Dendritic cell treated with granulocyte-macrophage colony-stimulating factor and Interleukin-4, amounts not matched to agents 40 ng/mL and 50 ng/mL, for 4 days (primary cell): ENCODE measurements at regions not wholly inside any gene's neighbourhood (a gene's known extent, or its start where the extent isn't known, plus 50 kb on each side); places are given as distances from the start of the nearest gene placed in this dataset.

Experiments
- H3K27ac Mint-ChIP-seq: one replicate; pipeline ENCODE4 v1.8.0; 2022; ENCODE audit warnings: mild to moderate bottlenecking, mixed read lengths
- H3K27me3 Mint-ChIP-seq: one replicate; pipeline ENCODE4 v1.8.0; 2022; ENCODE audit warnings: mild to moderate bottlenecking, mixed read lengths
- H3K36me3 Mint-ChIP-seq: one replicate; pipeline ENCODE4 v1.8.0; 2022; ENCODE audit warnings: low read depth, mixed read lengths
- H3K4me1 Mint-ChIP-seq: one replicate; pipeline ENCODE4 v1.8.0; 2022; ENCODE audit warnings: low read depth, mixed read lengths
- H3K4me3 Mint-ChIP-seq: one replicate; pipeline ENCODE4 v1.8.0; 2022; ENCODE audit warnings: mild to moderate bottlenecking, moderate library complexity, mixed read lengths
- H3K9me3 Mint-ChIP-seq: one replicate; pipeline ENCODE4 v1.8.0; 2022; ENCODE audit warnings: mixed read lengths
- intact Hi-C: fragments of 100-400 bp; cut with micrococcal nuclease; formaldehyde crosslinking; loops from one replicate; pipeline ENCODE4 v1.15.0; 2022

DNA sequence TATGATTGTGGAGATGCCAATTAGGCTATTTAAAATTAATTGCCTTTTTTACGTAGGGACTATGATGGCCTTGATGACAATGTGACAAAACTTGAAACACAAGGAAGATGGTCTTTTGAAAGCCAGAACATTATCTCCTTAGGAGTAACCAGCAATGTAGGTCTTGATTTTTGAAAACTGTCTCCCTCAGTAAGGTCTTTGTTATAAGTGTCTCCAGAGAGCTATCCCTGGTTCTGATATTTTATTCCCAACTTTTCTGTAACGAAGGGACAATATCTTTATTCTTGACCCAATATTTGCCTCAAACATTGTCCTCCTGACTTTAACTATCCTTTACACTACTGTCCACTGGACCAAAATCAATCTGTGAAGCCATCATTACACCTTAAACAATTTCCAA, 493.2 kb downstream of the CCDC85A start:
- Mint-ChIP-seq H3K36me3 (no peaks in the 10 kb centered on the region), H3K27ac (no peak overlapping the region), H3K9me3 (peaks cover 28% of the 10 kb centered on the region), H3K27me3 (no peaks in the 10 kb centered on the region), H3K4me1 (no peaks in the 10 kb centered on the region), H3K4me3 (no peak overlapping the region)
- intact Hi-C loops: no loop called here

DNA sequence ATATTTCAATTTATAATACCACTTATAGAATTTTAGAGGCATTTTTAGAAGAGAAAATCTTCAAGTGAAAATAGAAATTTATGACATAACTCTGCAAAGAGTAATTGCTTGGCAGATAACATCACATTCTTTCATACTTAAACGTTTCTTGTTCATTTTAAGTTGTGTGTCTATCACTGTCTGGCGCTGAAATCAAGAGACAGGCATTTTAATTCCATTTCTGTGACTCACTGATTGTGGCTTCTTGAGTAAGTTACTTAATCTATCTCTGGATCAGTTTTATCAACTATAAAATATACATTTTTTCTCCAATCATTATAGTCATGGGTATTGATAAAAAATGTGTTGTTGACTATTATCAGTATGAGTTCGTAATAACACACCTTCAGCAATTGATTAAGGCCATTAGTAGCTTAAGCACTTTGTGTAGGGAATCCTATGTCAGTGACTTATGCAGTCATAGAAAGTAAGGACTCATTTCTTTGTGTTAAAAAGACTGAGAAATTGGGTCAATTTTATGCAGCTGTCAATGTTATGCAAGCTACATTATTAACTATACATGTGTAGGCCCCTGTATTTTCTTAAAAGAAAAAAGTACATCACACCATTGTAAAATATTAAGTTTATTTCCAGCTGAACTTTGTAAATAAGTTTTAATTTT, 497.3 kb downstream of the CCDC85A start:
- no peaks in the 10 kb centered on the region for H3K4me1 Mint-ChIP-seq
- H3K27ac Mint-ChIP-seq: no peak overlapping the region
- intact Hi-C loops: no loop called here
- H3K9me3 Mint-ChIP-seq: peaks cover 15% of the 10 kb centered on the region
- no peaks in the 10 kb centered on the region for H3K27me3 Mint-ChIP-seq
- H3K4me3 Mint-ChIP-seq: no peak overlapping the region
- no peaks in the 10 kb centered on the region for H3K36me3 Mint-ChIP-seq

DNA sequence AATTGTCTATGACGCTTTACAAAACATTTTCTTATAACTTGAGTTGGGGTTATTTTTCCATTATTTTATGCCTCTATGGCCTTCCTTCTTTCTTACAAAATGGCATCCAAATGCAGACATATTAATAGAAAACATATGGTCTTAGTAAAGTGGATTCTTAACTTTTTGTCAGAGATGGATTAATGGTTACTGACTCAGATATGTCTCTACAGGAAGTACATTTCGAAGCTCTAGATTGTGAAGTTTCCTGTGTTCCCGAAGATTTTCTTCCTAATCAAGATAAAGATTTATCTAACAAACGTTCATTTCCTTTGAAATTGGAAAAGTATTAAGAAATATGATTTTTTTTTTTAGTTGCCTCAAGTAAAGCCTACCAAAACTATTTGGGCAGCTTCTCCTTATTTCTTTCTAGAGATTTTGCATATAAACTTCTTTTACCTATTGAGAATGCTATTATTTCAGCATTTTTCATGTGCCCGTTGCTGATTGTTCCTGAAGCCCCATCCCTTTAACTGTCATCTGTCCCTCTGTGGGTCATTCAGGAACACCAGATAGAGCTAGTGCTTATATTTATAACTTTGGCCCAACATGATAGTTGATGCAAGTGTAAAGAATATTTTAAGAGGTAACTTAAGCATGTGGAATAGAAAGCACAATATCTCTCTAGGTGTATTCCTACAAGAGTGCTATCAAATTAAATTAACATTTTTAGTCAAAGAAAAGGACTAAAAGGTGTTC, 498.0 kb downstream of the CCDC85A start:
- intact Hi-C loops: no loop called here
- H3K36me3 Mint-ChIP-seq: no peaks in the 10 kb centered on the region

DNA sequence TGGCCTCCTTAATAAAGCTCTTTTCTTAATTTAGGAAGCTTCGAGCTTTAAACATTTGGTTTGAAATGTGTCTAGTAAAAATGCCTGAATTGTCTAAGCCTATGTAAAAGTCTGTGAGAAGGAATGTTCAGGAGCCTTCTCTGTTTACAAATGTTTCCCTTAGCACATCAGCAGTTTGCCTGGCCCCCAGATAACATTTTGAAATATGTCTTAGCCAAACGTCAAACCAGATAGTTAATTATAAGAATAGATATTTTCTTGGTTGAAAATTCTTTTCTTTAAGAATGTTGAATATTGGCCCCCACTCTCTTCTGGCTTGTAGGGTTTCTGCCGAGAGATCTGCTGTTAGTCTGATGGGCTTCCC, 498.6 kb downstream of the CCDC85A start:
- H3K4me1 Mint-ChIP-seq: no peaks in the 10 kb centered on the region
- H3K9me3 Mint-ChIP-seq: peaks cover 11% of the 10 kb centered on the region
- H3K27ac Mint-ChIP-seq: no peak overlapping the region
- H3K4me3 Mint-ChIP-seq: no peak overlapping the region
- no peaks in the 10 kb centered on the region for H3K36me3 Mint-ChIP-seq
- H3K27me3 Mint-ChIP-seq: no peaks in the 10 kb centered on the region
- intact Hi-C loops: no loop called here

More for the DNA sequence above, 498.0 kb downstream of the CCDC85A start:
- Mint-ChIP-seq H3K27me3 (no peaks in the 10 kb centered on the region), H3K4me1 (no peaks in the 10 kb centered on the region), H3K9me3 (peaks cover 15% of the 10 kb centered on the region), H3K27ac (no peak overlapping the region), H3K4me3 (no peak overlapping the region)

DNA sequence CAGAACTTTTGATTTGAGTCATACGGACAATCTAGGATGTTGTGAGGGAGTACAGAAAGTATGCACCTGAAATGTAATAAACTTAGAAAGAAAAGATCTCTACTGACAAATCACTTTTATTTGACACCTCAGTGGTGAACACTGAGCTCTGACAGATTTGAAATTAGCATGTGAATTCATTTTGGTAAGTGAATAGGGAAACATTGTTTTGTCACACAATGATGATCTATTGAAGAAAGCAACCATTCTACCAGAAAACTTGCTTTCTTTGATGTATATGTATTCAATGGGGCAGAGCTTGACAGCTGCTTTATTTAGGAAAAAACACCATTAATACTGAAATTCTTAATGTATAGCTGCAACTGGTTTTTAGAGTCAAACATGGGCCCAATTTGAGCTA, 500.5 kb downstream of the CCDC85A start:
- no peaks in the 10 kb centered on the region for H3K4me1 Mint-ChIP-seq
- intact Hi-C loops: no loop called here
- no peak overlapping the region for H3K27ac Mint-ChIP-seq
- peaks cover 9% of the 10 kb centered on the region for H3K9me3 Mint-ChIP-seq
- H3K4me3 Mint-ChIP-seq: no peak overlapping the region
- H3K27me3 Mint-ChIP-seq: no peaks in the 10 kb centered on the region
- no peaks in the 10 kb centered on the region for H3K36me3 Mint-ChIP-seq

DNA sequence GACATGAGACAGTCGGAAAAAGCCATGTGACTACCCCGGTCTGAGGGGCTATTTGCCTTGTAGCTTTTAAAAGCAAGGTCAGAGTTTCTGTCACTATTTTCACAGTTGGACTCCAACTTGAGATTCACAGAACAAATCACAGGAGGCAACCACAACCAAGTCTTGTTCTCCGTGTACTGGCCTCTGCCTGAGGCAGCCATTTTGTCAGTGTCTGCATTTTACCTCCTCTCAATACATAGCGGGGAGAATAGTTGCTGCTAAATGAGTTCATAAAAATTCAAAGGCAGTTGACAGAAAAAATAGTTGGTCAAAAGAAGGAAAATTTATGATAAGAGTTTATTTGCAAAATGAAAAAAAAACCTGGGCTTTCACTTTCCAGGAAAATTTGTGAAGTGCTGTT, 501.4 kb downstream of the CCDC85A start:
- H3K4me1 Mint-ChIP-seq: no peaks in the 10 kb centered on the region
- no peak overlapping the region for H3K4me3 Mint-ChIP-seq
- intact Hi-C loops: no loop called here
- H3K27ac Mint-ChIP-seq: no peak overlapping the region
- peaks cover 10% of the 10 kb centered on the region for H3K9me3 Mint-ChIP-seq
- H3K36me3 Mint-ChIP-seq: no peaks in the 10 kb centered on the region
- no peaks in the 10 kb centered on the region for H3K27me3 Mint-ChIP-seq

DNA sequence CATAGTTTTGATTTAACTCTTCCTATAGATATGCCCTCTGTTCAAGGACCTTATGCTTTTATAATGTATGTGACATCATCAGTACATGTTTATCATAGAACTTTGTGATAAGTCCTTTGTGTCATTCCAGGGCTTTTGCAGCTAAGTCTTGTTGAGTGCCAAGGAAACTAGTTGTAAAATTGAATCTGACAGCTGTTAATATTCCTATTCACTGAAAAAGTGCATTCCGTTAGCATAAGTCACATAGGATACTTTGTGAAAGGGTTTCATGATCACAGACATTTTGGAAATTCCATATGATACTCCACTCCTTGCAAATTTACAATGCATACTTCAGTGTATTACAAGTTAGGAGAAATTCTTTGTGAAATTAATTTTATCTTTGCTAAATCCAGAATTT, 503.4 kb downstream of the CCDC85A start:
- Mint-ChIP-seq H3K36me3 (no peaks in the 10 kb centered on the region), H3K4me3 (no peak overlapping the region), H3K27me3 (no peaks in the 10 kb centered on the region), H3K27ac (no peak overlapping the region), H3K4me1 (no peaks in the 10 kb centered on the region), H3K9me3 (peaks cover 10% of the 10 kb centered on the region)
- intact Hi-C loops: no loop called here

DNA sequence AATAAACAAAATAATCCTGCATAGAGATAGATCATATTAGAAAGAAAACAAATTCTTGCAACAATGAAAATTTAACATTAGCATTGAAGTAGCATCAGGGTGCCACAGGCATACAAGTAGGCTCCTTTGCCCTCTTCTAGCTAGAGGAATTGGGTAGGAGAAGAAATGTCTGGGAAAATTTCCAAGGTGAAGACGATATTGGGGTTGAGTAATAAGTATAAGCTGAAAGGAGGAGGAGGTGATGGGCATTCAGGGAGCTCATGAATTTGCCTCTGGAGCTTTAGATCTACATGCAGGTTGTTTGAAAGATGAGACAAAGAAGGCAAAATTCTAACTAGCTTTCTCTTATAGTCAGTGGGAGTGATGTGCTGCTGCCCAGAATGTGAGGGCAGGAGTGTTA, 504.9 kb downstream of the CCDC85A start:
- no peaks in the 10 kb centered on the region for H3K27me3 Mint-ChIP-seq
- H3K4me1 Mint-ChIP-seq: no peaks in the 10 kb centered on the region
- H3K9me3 Mint-ChIP-seq: peaks cover 19% of the 10 kb centered on the region
- no peaks in the 10 kb centered on the region for H3K36me3 Mint-ChIP-seq
- H3K27ac Mint-ChIP-seq: no peak overlapping the region
- intact Hi-C loops: no loop called here
- H3K4me3 Mint-ChIP-seq: no peak overlapping the region

DNA sequence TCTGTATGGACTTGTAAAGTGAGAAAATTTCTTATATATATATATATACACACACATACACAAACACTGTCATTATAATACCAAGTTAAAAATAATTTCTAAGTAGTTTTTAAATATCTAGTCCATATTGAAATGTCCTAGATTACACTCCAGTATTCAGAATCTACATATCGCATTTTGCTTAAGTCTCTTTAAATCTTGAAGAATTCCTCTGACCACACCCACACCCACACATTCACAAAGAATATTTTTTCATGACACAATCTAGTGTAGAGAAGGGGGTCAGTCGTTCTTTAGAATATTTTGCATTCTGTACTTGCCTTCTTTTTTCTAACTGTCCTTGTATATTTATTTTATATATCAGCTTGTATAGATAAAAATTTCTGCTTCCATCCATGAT, 509.7 kb downstream of the CCDC85A start:
- no peaks in the 10 kb centered on the region for H3K4me1 Mint-ChIP-seq
- intact Hi-C loops: no loop called here
- H3K27me3 Mint-ChIP-seq: no peaks in the 10 kb centered on the region
- no peak overlapping the region for H3K4me3 Mint-ChIP-seq
- no peaks in the 10 kb centered on the region for H3K36me3 Mint-ChIP-seq
- peaks cover 30% of the 10 kb centered on the region for H3K9me3 Mint-ChIP-seq
- no peak overlapping the region for H3K27ac Mint-ChIP-seq

DNA sequence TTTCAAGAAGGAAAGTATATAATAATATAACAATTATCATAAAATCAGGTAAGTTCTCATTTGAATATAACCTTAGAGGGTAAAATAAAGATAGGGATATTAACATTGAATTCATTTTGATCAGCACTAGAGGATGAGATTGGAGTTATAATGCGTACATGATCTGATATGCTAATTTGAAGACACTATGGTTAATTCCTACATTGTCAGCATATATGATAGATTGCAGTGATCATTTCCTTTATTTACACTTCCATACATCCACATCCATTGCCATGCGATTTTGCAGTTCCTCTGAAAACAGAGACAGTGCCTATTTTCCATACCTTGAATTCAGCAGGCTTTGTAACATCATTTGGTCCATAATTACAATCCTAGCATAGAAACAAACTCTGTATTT, 519.2 kb downstream of the CCDC85A start:
- peaks cover 28% of the 10 kb centered on the region for H3K9me3 Mint-ChIP-seq
- H3K4me1 Mint-ChIP-seq: no peaks in the 10 kb centered on the region
- intact Hi-C loops: no loop called here
- no peaks in the 10 kb centered on the region for H3K27me3 Mint-ChIP-seq
- H3K4me3 Mint-ChIP-seq: no peak overlapping the region
- no peak overlapping the region for H3K27ac Mint-ChIP-seq
- H3K36me3 Mint-ChIP-seq: no peaks in the 10 kb centered on the region

DNA sequence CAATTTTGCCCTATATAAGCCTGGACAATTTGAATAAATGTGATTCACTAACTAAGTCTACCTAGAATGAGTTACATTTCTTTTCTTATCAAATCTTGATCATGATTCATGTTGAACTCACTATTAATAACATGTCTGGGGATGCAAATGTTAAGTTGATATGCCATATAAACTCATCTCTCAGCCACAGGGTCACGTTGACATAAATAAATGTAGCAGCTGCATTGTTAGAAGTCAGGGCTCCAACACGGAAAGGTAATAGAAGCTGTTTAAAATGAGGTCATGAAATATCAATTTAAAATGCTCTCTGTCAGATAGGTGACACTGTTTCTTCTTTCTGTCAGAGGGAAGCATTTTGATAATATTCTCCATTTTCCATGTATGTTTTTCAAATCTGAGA, 521.9 kb downstream of the CCDC85A start:
- intact Hi-C loops: no loop called here
- no peaks in the 10 kb centered on the region for H3K27me3 Mint-ChIP-seq
- H3K36me3 Mint-ChIP-seq: no peaks in the 10 kb centered on the region
- H3K9me3 Mint-ChIP-seq: peaks cover 10% of the 10 kb centered on the region
- no peak overlapping the region for H3K4me3 Mint-ChIP-seq
- H3K27ac Mint-ChIP-seq: no peak overlapping the region
- no peaks in the 10 kb centered on the region for H3K4me1 Mint-ChIP-seq

DNA sequence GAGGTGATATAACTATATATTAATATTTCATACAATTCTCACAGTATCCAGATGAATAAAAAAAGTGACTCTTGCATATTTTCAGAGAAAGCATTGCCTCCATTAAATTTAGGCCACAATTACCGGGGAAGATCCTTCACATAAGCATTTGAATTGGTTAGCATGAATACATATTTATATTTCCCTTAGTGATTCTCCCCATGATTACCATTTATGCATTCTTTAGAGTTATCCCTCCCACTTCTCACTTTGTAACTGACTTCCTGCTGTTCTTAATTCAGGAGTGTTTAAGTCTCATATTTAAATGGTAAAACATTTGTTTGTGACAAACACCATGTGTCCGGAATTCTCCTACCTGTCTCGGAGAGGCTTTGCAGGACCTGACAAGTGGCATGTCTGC, 523.4 kb downstream of the CCDC85A start:
- H3K4me1 Mint-ChIP-seq: no peaks in the 10 kb centered on the region
- no peak overlapping the region for H3K27ac Mint-ChIP-seq
- intact Hi-C loops: no loop called here
- no peaks in the 10 kb centered on the region for H3K36me3 Mint-ChIP-seq
- no peak overlapping the region for H3K4me3 Mint-ChIP-seq
- H3K27me3 Mint-ChIP-seq: no peaks in the 10 kb centered on the region
- peaks cover 6% of the 10 kb centered on the region for H3K9me3 Mint-ChIP-seq

DNA sequence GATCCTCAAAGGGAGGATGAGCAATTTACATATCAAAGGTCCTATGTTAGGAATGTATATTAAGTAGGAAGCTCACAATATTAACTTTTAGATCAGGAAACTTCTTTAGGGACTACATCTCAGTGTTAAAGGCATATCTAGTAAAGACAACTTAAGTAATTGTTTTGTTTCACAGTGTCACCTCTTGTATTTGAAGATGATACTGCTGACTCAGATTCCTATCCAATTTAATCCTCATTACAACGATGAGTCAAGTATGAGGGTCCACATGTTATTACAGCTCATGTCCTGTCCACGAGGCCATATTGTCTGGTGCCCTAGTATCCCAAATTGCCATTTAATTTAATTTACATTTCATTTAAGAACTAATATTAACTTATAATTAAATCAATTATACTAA, 523.9 kb downstream of the CCDC85A start:
- no peaks in the 10 kb centered on the region for H3K27me3 Mint-ChIP-seq

DNA sequence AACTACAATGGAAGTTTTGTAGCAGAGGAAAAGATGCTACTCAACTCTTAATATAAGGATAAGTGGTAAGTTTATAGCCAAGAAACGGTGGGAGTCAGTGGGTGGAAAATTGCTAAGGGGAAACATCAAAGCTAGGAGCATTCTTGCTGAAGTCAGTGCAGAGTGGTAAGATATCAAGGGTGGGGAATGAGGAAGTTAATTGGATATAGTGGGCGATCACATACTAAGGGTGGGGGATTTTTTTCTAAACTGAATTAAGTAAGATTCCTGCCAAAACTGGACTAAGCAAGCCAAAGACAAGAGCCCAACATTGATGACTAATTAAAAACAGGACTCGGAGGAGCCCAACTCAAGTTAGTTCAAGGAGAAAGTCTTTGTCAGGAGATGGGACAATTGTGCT, 525.4 kb downstream of the CCDC85A start:
- H3K27me3 Mint-ChIP-seq: no peaks in the 10 kb centered on the region
- intact Hi-C loops: no loop called here
- no peak overlapping the region for H3K27ac Mint-ChIP-seq

More for the DNA sequence above, 523.9 kb downstream of the CCDC85A start:
- no peaks in the 10 kb centered on the region for H3K36me3 Mint-ChIP-seq
- no peak overlapping the region for H3K27ac Mint-ChIP-seq
- no peaks in the 10 kb centered on the region for H3K4me1 Mint-ChIP-seq
- H3K4me3 Mint-ChIP-seq: no peak overlapping the region
- H3K9me3 Mint-ChIP-seq: peaks cover 11% of the 10 kb centered on the region
- intact Hi-C loops: no loop called here

DNA sequence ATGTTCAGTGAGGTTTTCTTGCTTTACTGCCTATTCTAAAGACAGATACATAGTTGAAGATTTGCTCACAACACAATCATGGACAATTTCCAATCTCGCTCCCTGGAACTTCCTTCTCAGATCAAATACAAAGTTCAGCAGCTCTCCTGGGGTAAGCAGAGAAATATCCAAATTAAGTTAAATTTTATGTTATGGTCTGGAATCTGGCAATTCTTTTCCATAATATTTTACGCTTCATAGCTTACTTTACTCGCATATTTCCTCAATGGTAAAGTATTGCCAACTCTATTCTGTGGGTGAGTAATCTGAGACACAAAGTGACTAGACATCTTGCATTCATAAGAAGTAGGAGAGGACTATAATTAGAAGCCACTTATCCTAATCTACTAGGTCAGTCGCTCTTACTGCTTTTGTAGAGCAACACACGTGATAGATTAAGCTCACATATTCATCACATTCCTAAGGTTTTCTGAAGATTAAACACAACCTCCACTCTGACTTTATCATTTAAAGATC, 529.4 kb downstream of the CCDC85A start:
- H3K27ac Mint-ChIP-seq: no peak overlapping the region
- intact Hi-C loops: no loop called here
- H3K4me1 Mint-ChIP-seq: no peaks in the 10 kb centered on the region
- no peaks in the 10 kb centered on the region for H3K36me3 Mint-ChIP-seq
- no peaks in the 10 kb centered on the region for H3K27me3 Mint-ChIP-seq
- H3K9me3 Mint-ChIP-seq: peaks cover 14% of the 10 kb centered on the region
- no peak overlapping the region for H3K4me3 Mint-ChIP-seq

More for the DNA sequence above, 525.4 kb downstream of the CCDC85A start:
- no peaks in the 10 kb centered on the region for H3K36me3 Mint-ChIP-seq
- H3K9me3 Mint-ChIP-seq: peaks cover 14% of the 10 kb centered on the region
- H3K4me3 Mint-ChIP-seq: no peak overlapping the region
- H3K4me1 Mint-ChIP-seq: no peaks in the 10 kb centered on the region
